H1 (cell line): ENCODE measurements at regions not wholly inside any gene's neighbourhood (a gene's known extent, or its start where the extent isn't known, plus 50 kb on each side); places are given as distances from the start of the nearest gene placed in this dataset.

Experiments
- RAD21 ChIP-seq, 2 experiments: IDR thresholded peaks in 1 of 2; conservative IDR thresholded peaks in 1 of 2; 2 replicates each; pipeline ENCODE4 v1.6.1; 2011; ENCODE audit warnings: low read depth in 2 of 2, low read length in 2 of 2, improper control_type of control experiment in 1 of 2, inconsistent platforms in 1 of 2, mild to moderate bottlenecking in 1 of 2, moderate library complexity in 1 of 2
- SRF ChIP-seq: IDR thresholded peaks from 2 replicates; pipeline ENCODE4 v1.6.1; 2011; ENCODE audit warnings: mild to moderate bottlenecking, low read depth, low read length, moderate library complexity
- TF ChIP-seq, protein P1 (sequence below): fragments of 300-600 bp; sonication (generic); IDR thresholded peaks from 2 replicates; pipeline ENCODE4 v1.7.1; 2012; ENCODE audit warnings: low read length, moderate library complexity, mild to moderate bottlenecking, inconsistent platforms; ENCODE audit not compliant: insufficient replicate concordance

DNA sequence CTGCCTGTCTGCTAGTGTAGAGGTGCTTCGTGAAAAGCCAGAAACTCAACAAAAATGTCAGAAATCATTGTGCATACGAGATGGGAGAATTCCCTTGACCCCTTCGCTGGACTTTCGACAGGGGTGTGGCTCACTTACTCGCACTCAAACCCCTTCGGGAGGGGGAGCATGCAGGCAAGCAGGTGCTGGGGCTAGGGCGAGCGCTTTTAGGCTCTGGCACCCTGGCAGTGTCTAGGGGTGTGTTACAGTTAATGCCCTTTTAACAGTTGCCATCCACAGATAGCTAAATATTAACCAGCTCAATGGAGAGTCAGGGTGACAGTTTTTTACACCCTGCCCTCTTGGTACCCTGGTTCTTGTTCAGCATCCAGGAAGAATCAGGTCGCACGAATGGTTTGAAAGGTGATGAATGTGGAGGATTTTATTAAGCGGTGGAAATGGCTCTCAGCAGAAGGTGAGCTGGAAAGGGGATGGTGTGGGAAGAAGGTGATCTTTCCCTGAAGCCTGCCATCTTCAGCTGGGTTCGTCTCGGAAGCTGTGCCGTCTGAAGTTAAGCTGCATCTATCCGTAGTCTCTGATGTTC, 59.6 kb upstream of the SHANK2 start (continued):
- TF ChIP-seq RAD21 (IDR thresholded peaks at IDR 0.05 in 1 of 2, conservative IDR thresholded peaks at IDR 0.05 in 1 of 2; ENCODE audit: low read depth in 2 of 2, low read length in 2 of 2): no peak
- TF ChIP-seq, protein P1, sequence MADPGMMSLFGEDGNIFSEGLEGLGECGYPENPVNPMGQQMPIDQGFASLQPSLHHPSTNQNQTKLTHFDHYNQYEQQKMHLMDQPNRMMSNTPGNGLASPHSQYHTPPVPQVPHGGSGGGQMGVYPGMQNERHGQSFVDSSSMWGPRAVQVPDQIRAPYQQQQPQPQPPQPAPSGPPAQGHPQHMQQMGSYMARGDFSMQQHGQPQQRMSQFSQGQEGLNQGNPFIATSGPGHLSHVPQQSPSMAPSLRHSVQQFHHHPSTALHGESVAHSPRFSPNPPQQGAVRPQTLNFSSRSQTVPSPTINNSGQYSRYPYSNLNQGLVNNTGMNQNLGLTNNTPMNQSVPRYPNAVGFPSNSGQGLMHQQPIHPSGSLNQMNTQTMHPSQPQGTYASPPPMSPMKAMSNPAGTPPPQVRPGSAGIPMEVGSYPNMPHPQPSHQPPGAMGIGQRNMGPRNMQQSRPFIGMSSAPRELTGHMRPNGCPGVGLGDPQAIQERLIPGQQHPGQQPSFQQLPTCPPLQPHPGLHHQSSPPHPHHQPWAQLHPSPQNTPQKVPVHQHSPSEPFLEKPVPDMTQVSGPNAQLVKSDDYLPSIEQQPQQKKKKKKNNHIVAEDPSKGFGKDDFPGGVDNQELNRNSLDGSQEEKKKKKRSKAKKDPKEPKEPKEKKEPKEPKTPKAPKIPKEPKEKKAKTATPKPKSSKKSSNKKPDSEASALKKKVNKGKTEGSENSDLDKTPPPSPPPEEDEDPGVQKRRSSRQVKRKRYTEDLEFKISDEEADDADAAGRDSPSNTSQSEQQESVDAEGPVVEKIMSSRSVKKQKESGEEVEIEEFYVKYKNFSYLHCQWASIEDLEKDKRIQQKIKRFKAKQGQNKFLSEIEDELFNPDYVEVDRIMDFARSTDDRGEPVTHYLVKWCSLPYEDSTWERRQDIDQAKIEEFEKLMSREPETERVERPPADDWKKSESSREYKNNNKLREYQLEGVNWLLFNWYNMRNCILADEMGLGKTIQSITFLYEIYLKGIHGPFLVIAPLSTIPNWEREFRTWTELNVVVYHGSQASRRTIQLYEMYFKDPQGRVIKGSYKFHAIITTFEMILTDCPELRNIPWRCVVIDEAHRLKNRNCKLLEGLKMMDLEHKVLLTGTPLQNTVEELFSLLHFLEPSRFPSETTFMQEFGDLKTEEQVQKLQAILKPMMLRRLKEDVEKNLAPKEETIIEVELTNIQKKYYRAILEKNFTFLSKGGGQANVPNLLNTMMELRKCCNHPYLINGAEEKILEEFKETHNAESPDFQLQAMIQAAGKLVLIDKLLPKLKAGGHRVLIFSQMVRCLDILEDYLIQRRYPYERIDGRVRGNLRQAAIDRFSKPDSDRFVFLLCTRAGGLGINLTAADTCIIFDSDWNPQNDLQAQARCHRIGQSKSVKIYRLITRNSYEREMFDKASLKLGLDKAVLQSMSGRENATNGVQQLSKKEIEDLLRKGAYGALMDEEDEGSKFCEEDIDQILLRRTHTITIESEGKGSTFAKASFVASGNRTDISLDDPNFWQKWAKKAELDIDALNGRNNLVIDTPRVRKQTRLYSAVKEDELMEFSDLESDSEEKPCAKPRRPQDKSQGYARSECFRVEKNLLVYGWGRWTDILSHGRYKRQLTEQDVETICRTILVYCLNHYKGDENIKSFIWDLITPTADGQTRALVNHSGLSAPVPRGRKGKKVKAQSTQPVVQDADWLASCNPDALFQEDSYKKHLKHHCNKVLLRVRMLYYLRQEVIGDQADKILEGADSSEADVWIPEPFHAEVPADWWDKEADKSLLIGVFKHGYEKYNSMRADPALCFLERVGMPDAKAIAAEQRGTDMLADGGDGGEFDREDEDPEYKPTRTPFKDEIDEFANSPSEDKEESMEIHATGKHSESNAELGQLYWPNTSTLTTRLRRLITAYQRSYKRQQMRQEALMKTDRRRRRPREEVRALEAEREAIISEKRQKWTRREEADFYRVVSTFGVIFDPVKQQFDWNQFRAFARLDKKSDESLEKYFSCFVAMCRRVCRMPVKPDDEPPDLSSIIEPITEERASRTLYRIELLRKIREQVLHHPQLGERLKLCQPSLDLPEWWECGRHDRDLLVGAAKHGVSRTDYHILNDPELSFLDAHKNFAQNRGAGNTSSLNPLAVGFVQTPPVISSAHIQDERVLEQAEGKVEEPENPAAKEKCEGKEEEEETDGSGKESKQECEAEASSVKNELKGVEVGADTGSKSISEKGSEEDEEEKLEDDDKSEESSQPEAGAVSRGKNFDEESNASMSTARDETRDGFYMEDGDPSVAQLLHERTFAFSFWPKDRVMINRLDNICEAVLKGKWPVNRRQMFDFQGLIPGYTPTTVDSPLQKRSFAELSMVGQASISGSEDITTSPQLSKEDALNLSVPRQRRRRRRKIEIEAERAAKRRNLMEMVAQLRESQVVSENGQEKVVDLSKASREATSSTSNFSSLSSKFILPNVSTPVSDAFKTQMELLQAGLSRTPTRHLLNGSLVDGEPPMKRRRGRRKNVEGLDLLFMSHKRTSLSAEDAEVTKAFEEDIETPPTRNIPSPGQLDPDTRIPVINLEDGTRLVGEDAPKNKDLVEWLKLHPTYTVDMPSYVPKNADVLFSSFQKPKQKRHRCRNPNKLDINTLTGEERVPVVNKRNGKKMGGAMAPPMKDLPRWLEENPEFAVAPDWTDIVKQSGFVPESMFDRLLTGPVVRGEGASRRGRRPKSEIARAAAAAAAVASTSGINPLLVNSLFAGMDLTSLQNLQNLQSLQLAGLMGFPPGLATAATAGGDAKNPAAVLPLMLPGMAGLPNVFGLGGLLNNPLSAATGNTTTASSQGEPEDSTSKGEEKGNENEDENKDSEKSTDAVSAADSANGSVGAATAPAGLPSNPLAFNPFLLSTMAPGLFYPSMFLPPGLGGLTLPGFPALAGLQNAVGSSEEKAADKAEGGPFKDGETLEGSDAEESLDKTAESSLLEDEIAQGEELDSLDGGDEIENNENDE: no peak
- no peak for TF ChIP-seq SRF
